ENCODE measurements at regions not wholly inside any gene's neighbourhood (a gene's known extent, or its start where the extent isn't known, plus 50 kb on each side); places are given as distances from the start of the nearest gene placed in this dataset.

- DNase-seq (ENCODE audit: low read depth, low spot score): no peak
- Histone ChIP-seq H2AFZ (ENCODE audit: low read depth, low read length) (no peak overlapping the region), H3K4me2 (ENCODE audit: insufficient read depth, low read length) (no peak overlapping the region), H3K36me3 (ENCODE audit: control insufficient read depth in 2 of 2, extremely low read depth in 1 of 2, insufficient read depth in 2 of 2, low read length in 2 of 2) (no peaks in the 10 kb centered on the region), H3K9me1 (replicated peaks; ENCODE audit: control insufficient read depth, extremely low read depth, insufficient read depth, low read length) (no peaks in the 10 kb centered on the region), H3K4me3 (replicated peaks in 1 of 3; ENCODE audit: insufficient read depth in 1 of 3, low read depth in 1 of 3, low read length in 3 of 3) (no peak overlapping the region), H3K9me3 (replicated peaks; ENCODE audit: control insufficient read depth, insufficient read depth, low read length) (no peaks in the 10 kb centered on the region), H3K27me3 (ENCODE audit: control insufficient read depth in 2 of 2, insufficient read depth in 2 of 2, low read length in 2 of 2) (no peaks in the 10 kb centered on the region), H3K79me2 (ENCODE audit: control insufficient read depth, insufficient read depth, low read length) (no peaks in the 10 kb centered on the region), H3K4me1 (ENCODE audit: control insufficient read depth, extremely low read depth, insufficient read depth, low read length) (no peaks in the 10 kb centered on the region), H3K27ac (ENCODE audit: insufficient read depth, low read depth, low read length) (no peak overlapping the region), H4K20me1 (replicated peaks; ENCODE audit: control insufficient read depth, extremely low read depth, insufficient read depth, low read length) (no peaks in the 10 kb centered on the region), H3K9ac (replicated peaks; ENCODE audit: extremely low read depth, insufficient read depth, low read length) (no peak overlapping the region)
- ChIA-PET POLR2A (no interaction called here), CTCF (interaction anchor here (1.5 kb wide), 1 partner anchor 14 kb away, joined by 4 read pairs; no protein-coding TSS in a partner anchor)
- intact Hi-C loops (cut with micrococcal nuclease) (no loop called here), dilution Hi-C loops (cut with MboI; ENCODE audit: extremely low pct_ligation_motif_present, low sequenced_read_pairs) (no loop called here)
- TF ChIP-seq, protein P1, sequence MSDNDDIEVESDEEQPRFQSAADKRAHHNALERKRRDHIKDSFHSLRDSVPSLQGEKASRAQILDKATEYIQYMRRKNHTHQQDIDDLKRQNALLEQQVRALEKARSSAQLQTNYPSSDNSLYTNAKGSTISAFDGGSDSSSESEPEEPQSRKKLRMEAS (IDR thresholded peaks at IDR 0.05; ENCODE audit: insufficient read depth, insufficient read length): no peak
- TF ChIP-seq, protein P2, sequence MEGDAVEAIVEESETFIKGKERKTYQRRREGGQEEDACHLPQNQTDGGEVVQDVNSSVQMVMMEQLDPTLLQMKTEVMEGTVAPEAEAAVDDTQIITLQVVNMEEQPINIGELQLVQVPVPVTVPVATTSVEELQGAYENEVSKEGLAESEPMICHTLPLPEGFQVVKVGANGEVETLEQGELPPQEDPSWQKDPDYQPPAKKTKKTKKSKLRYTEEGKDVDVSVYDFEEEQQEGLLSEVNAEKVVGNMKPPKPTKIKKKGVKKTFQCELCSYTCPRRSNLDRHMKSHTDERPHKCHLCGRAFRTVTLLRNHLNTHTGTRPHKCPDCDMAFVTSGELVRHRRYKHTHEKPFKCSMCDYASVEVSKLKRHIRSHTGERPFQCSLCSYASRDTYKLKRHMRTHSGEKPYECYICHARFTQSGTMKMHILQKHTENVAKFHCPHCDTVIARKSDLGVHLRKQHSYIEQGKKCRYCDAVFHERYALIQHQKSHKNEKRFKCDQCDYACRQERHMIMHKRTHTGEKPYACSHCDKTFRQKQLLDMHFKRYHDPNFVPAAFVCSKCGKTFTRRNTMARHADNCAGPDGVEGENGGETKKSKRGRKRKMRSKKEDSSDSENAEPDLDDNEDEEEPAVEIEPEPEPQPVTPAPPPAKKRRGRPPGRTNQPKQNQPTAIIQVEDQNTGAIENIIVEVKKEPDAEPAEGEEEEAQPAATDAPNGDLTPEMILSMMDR (IDR thresholded peaks at IDR 0.05; ENCODE audit: extremely low read depth in 1 of 2, insufficient read depth in 1 of 2, low read depth in 1 of 2, low read length in 2 of 2): no peak
- TF ChIP-seq JUN (IDR thresholded peaks at IDR 0.05; ENCODE audit: borderline replicate concordance, insufficient read depth, insufficient read length, low read depth) (no peak), POLR2A (IDR thresholded peaks at IDR 0.05; ENCODE audit: low read depth, low read length) (no peak), FOS (IDR thresholded peaks at IDR 0.05; ENCODE audit: borderline replicate concordance, insufficient read depth, low read length) (no peak), EZH2 (IDR thresholded peaks at IDR 0.05; ENCODE audit: borderline replicate concordance, low read depth, low read length, severe bottlenecking) (no peak), GATA2 (IDR thresholded peaks at IDR 0.05; ENCODE audit: insufficient read depth, insufficient read length, low read depth, low read length) (no peak), POLR2AphosphoS5 (IDR thresholded peaks at IDR 0.05; ENCODE audit: insufficient read depth, low read depth, low read length) (no peak), MYC (IDR thresholded peaks at IDR 0.05; ENCODE audit: low read depth, low read length) (no peak)
- no peak for FAIRE-seq
- BruUV-seq (replicated peaks): no TSS peak
Observed at GRCh38 chr14:76662580-76662979, 98.7 kb upstream of the VASH1 start.
